ENCODE measurements at regions not wholly inside any gene's neighbourhood (a gene's known extent, or its start where the extent isn't known, plus 50 kb on each side); places are given as distances from the start of the nearest gene placed in this dataset.

GRCh38 chrX:33906971-33907370 lies 225.1 kb downstream of the FAM47A start:
- ChIA-PET SMC1A (ENCODE audit: uncharacterized antibody, unreplicated experiment) (interaction anchor here (0.6 to 1.1 kb wide), 2 partner anchors 8 to 34 kb away, joined by 3 read pairs; no protein-coding TSS in a partner anchor), RAD21 (ENCODE audit: unreplicated experiment) (no interaction called here), POLR2A (no interaction called here), CTCF (interaction anchor here (0.6 kb wide), 1 partner anchor 15 kb away, joined by 3 read pairs; no protein-coding TSS in a partner anchor)
- whole genome bisulfite sequencing (ENCODE audit: insufficient coverage, insufficient replicate concordance, low lambda C conversion rate, missing lambda C conversion rate), result 8% methylated on average over 2 of the region's 2 CpGs
- H3K27ac ChIP-seq (ENCODE audit: control insufficient read depth, insufficient read depth), result no peak overlapping the region
- no peak overlapping the region for H3K9ac ChIP-seq (ENCODE audit: control insufficient read depth, insufficient read depth, low read length)
- no peaks in the 10 kb centered on the region for H3K36me3 ChIP-seq (ENCODE audit: control insufficient read depth in 2 of 2, insufficient read depth in 2 of 2, low read length in 1 of 2)
- H3K27me3 ChIP-seq (replicated peaks in 1 of 2; ENCODE audit: control insufficient read depth in 2 of 2, insufficient read depth in 2 of 2, low read length in 1 of 2), result no peaks in the 10 kb centered on the region
- no peaks in the 10 kb centered on the region for H3K9me3 ChIP-seq (replicated peaks; ENCODE audit: control insufficient read depth, insufficient read depth, low read length)
- no peaks in the 10 kb centered on the region for H3K4me1 ChIP-seq (ENCODE audit: control insufficient read depth, insufficient read depth, low read length)
- intact Hi-C loops (cut with micrococcal nuclease; ENCODE audit: unreplicated experiment), result no loop called here
- in situ Hi-C loops (cut with MboI), result no loop called here
- H3K4me3 ChIP-seq, result no peak overlapping the region
- DNase-seq (ENCODE audit: low read depth, low spot score) (no peak), ATAC-seq (no peak), FAIRE-seq (no peak)
- no peaks in the 10 kb centered on the region for H4K20me1 ChIP-seq (ENCODE audit: control insufficient read depth, insufficient read depth)
- H3K4me2 ChIP-seq (ENCODE audit: control insufficient read depth, insufficient read depth), result no peak overlapping the region
- BruUV-seq (replicated peaks), result no TSS peak
- H2AFZ ChIP-seq (ENCODE audit: control insufficient read depth, low read depth, low read length), result no peak overlapping the region
- TF ChIP-seq NFIC (IDR thresholded peaks at IDR 0.05; ENCODE audit: low read depth, low read length) (no peak), CREM (IDR thresholded peaks at IDR 0.05; ENCODE audit: low read depth) (no peak), GABPA (IDR thresholded peaks at IDR 0.05; ENCODE audit: low read depth) (no peak)
- no peaks in the 10 kb centered on the region for H3K79me2 ChIP-seq (ENCODE audit: control insufficient read depth, insufficient read depth, low read length)

- RAD21 ChIA-PET (ENCODE audit: unreplicated experiment), result no interaction called here
- SMC1A ChIA-PET (ENCODE audit: uncharacterized antibody, unreplicated experiment), result no interaction called here
- H4K20me1 ChIP-seq (ENCODE audit: control insufficient read depth, insufficient read depth), result no peaks in the 10 kb centered on the region
- intact Hi-C loops (cut with micrococcal nuclease; ENCODE audit: unreplicated experiment) (no loop called here), in situ Hi-C loops (cut with MboI) (no loop called here)
- no peaks in the 10 kb centered on the region; a peak in 1 of 4 replicates for H3K27me3 ChIP-seq (replicated peaks in 1 of 2; ENCODE audit: control insufficient read depth in 2 of 2, insufficient read depth in 2 of 2, low read length in 1 of 2)
- H3K4me1 ChIP-seq (ENCODE audit: control insufficient read depth, insufficient read depth, low read length), result no peaks in the 10 kb centered on the region
- POLR2A ChIA-PET, result no interaction called here
- H3K27ac ChIP-seq (ENCODE audit: control insufficient read depth, insufficient read depth), result no peak overlapping the region
- H3K4me3 ChIP-seq, result no peak overlapping the region
- BruUV-seq (replicated peaks), result no TSS peak
- FAIRE-seq, result no peak
- no peak overlapping the region for H2AFZ ChIP-seq (ENCODE audit: control insufficient read depth, low read depth, low read length)
- no peak for ATAC-seq
- no peaks in the 10 kb centered on the region for H3K79me2 ChIP-seq (ENCODE audit: control insufficient read depth, insufficient read depth, low read length)
- H3K36me3 ChIP-seq (ENCODE audit: control insufficient read depth in 2 of 2, insufficient read depth in 2 of 2, low read length in 1 of 2), result no peaks in the 10 kb centered on the region
- no peak for DNase-seq (ENCODE audit: low read depth, low spot score)
- H3K9me3 ChIP-seq (replicated peaks; ENCODE audit: control insufficient read depth, insufficient read depth, low read length), result no peaks in the 10 kb centered on the region
- CTCF ChIA-PET, result no interaction called here
- H3K4me2 ChIP-seq (ENCODE audit: control insufficient read depth, insufficient read depth), result no peak overlapping the region
- 0% methylated on average over 2 of the region's 2 CpGs for WGBS (ENCODE audit: insufficient coverage, insufficient replicate concordance, low lambda C conversion rate, missing lambda C conversion rate)
- H3K9ac ChIP-seq (ENCODE audit: control insufficient read depth, insufficient read depth, low read length), result no peak overlapping the region
- no peak for TF ChIP-seq ATF3 (IDR thresholded peaks at IDR 0.05; ENCODE audit: borderline replicate concordance, extremely low read depth, low read depth, low read length)
- no peak for TF ChIP-seq ZNF622 (IDR thresholded peaks at IDR 0.05)
- no peak for TF ChIP-seq FOXM1 (IDR thresholded peaks at IDR 0.05; ENCODE audit: low read depth, low read length)
- no peak for TF ChIP-seq EED (IDR thresholded peaks at IDR 0.05; ENCODE audit: low read depth)
- no peak for TF ChIP-seq BCLAF1 (IDR thresholded peaks at IDR 0.05)
- TF ChIP-seq NKRF (conservative IDR thresholded peaks at IDR 0.05), result no peak
- TF ChIP-seq IKZF1 (conservative IDR thresholded peaks at IDR 0.05), result no peak
- no peak for TF ChIP-seq TARDBP (IDR thresholded peaks at IDR 0.05; ENCODE audit: borderline replicate concordance)
- no peak for TF ChIP-seq WRNIP1 (IDR thresholded peaks at IDR 0.05; ENCODE audit: borderline replicate concordance, low read depth, low read length)
- TF ChIP-seq RFX5 (IDR thresholded peaks at IDR 0.05; ENCODE audit: low read depth, low read length), result no peak
- TF ChIP-seq ASH2L (IDR thresholded peaks at IDR 0.05; ENCODE audit: borderline replicate concordance, low read depth), result no peak
- TF ChIP-seq DPF2 (IDR thresholded peaks at IDR 0.05), result no peak
- TF ChIP-seq PAX8 (IDR thresholded peaks at IDR 0.05), result no peak
These were observed 239.4 kb downstream of the FAM47A start for GRCh38 chrX:33892670-33893069.
